Activated CD4-positive, alpha-beta T cell treated with anti-CD3 and anti-CD28 coated beads, Interleukin-2, amount 10 ng/mL, durations not matched to agents 24 days and 14 days (primary cell): ENCODE measurements at regions not wholly inside any gene's neighbourhood (a gene's known extent, or its start where the extent isn't known, plus 50 kb on each side); places are given as distances from the start of the nearest gene placed in this dataset.
"Not testable (repeated sequence)": the region's sequence is repeated elsewhere in the genome, so short reads cannot be mapped to it uniquely, and the experiment has no call there.

Experiments used
- DNase-seq: peaks from one replicate; pipeline ENCODE4 v3.0.0; 2022
- H3K27ac Mint-ChIP-seq: one replicate; pipeline ENCODE4 v1.8.0; 2022; ENCODE audit warnings: mild to moderate bottlenecking, mixed read lengths
- H3K27me3 Mint-ChIP-seq: one replicate; pipeline ENCODE4 v1.8.0; 2022; ENCODE audit warnings: mixed read lengths
- H3K36me3 Mint-ChIP-seq: one replicate; pipeline ENCODE4 v1.8.0; 2022; ENCODE audit warnings: low read depth, mild to moderate bottlenecking, mixed read lengths
- H3K4me1 Mint-ChIP-seq: one replicate; pipeline ENCODE4 v1.8.0; 2021; ENCODE audit warnings: mixed read lengths
- H3K4me3 Mint-ChIP-seq: one replicate; pipeline ENCODE4 v1.8.0; 2022; ENCODE audit warnings: mild to moderate bottlenecking, moderate library complexity, mixed read lengths
- H3K9me3 Mint-ChIP-seq: one replicate; pipeline ENCODE4 v1.8.0; 2021; ENCODE audit warnings: mixed read lengths
- intact Hi-C: fragments of 100-400 bp; cut with micrococcal nuclease; formaldehyde crosslinking; loops from one replicate; pipeline ENCODE4 v1.15.1; 2023

DNA sequence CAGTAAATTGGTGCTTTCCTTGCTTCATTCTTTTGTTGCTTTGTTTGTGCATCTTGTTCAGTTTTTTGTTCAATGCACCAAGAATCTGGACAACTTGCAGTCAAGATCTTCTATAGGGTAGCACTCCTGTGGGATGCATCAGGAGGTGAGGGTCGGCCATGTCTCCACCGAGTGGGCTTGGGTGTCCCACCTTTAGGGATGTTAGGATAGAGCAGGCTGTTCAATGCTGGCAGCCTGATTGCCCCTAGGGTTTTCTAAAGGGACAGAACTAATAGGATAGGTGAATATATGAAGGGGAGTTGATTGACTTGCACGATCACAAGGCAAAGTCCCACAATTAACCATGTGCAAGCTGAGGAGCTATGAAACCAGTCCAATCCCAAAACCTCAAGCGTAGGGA lies 109.9 kb downstream of the GLRX3 start:
- Mint-ChIP-seq H3K36me3 (no peaks in the 10 kb centered on the region), H3K27ac (no peak overlapping the region), H3K9me3 (peaks cover 7% of the 10 kb centered on the region), H3K27me3 (peaks cover 9% of the 10 kb centered on the region), H3K4me3 (no peak overlapping the region), H3K4me1 (peaks cover 2% of the 10 kb centered on the region)
- intact Hi-C loops: no loop called here
- no peak for DNase-seq

DNA sequence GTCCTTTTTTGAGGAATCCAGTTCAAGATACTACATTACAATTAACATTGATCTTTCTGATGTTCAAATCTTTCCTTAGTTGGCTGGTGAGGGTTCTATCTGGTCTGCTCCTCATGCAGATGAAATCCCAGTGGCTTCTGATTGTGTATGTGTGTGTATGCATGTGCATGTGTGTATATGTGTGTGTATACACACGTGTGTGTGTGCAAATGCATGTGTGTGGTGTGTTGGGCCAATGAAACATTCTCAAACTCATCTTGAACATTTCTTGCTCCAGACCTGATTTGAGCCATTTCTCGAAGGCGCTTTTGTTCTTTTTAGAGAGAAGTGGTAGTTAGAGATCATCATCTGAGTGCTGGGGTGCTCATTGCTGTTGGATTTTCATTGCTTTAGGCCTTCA lies 113.9 kb downstream of the GLRX3 start:
- Mint-ChIP-seq H3K4me3 (no peak overlapping the region), H3K27ac (no peak overlapping the region), H3K27me3 (no peaks in the 10 kb centered on the region), H3K36me3 (no peaks in the 10 kb centered on the region), H3K9me3 (peaks cover 3% of the 10 kb centered on the region), H3K4me1 (no peaks in the 10 kb centered on the region)
- intact Hi-C loops: no loop called here
- DNase-seq: no peak

DNA sequence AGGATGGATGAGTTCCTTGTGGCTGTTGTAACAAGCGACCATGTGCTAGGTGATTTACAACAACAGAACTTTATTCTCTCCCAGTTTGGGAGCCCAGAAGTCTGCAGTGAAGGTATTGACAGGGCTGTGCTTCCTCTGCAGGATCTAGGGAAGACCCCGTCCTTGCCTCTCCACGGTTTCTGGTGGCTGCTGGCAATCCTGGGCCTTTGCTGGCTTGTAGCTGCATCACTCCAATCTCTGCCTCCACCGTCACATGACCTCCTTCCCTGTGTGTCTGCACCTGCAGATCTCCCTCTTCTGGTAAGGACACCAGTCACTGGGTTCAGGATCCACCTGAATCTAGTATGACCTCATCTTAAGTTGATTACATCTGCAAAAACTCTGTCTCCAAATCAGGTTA lies 115.6 kb downstream of the GLRX3 start:
- Mint-ChIP-seq H3K36me3 (no peaks in the 10 kb centered on the region), H3K9me3 (no peaks in the 10 kb centered on the region), H3K4me1 (no peaks in the 10 kb centered on the region), H3K27ac (no peak overlapping the region), H3K4me3 (no peak overlapping the region), H3K27me3 (no peaks in the 10 kb centered on the region)
- no peak for DNase-seq
- intact Hi-C loops: no loop called here

DNA sequence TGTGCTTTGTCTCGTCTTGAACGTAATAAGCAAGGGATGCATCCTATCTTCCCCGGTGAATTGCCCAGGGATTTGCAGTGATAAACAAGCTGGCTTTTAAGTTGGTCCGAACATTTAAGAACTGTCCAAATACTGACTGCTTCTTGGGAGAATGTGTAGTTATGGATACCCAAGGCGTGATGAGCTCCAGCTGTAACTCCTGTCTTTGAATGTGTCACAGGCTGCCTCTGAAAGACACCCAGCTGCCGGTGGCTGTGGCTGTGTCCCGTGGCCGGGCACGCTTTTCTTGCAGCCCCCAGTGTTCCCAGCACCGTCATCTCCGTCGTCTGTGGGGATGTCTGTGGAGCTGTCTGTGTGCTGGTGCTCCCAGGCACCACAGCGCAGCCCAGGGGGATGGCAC lies 118.1 kb downstream of the GLRX3 start:
- no peak for DNase-seq
- intact Hi-C loops: no loop called here
- H3K27me3 Mint-ChIP-seq: no peaks in the 10 kb centered on the region
- no peaks in the 10 kb centered on the region for H3K9me3 Mint-ChIP-seq
- H3K36me3 Mint-ChIP-seq: no peaks in the 10 kb centered on the region
- H3K27ac Mint-ChIP-seq: no peak overlapping the region
- no peaks in the 10 kb centered on the region for H3K4me1 Mint-ChIP-seq
- H3K4me3 Mint-ChIP-seq: no peak overlapping the region

DNA sequence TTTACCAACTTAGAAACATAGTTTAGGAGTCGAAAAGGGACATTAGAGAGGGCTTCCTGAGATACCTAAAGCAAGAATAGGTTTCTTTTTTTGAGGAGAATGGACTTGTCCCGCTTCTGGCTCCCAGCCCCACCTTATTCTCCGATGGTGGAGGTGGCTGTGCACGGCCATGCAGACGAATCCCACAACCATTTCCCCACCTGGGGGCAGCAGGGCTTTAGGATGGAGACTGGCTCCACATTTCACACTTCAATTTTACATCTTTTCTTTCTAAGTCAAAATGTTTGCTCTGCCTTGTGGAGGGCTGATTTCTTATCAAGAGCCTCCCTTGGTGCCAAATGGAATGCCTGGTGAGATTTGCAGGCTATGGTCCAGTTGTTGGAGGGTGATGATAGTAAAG lies 118.5 kb downstream of the GLRX3 start:
- no peaks in the 10 kb centered on the region for H3K36me3 Mint-ChIP-seq
- H3K9me3 Mint-ChIP-seq: no peaks in the 10 kb centered on the region

DNA sequence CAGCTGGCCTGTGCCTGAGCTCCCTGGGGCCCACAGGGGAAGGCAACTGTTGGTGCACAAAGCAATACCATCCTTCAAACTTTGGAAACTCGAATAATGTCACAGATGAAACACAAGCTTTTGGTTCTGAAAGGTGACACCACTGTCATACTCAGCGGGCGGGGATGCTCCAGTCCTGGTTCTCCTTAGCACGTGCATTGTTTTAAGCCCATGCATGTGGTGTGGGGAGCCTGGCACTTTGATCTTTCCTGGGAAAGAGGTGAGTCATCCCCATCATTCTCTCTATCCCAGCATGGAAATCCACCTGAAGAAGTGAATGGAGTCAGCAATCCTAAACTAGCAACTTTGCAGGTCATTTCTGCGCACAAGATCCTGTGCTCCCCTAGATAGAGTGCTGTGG lies 119.6 kb downstream of the GLRX3 start:
- no peak overlapping the region for H3K4me3 Mint-ChIP-seq
- intact Hi-C loops: no loop called here

More for the DNA sequence above, 118.5 kb downstream of the GLRX3 start:
- intact Hi-C loops: no loop called here
- no peak for DNase-seq
- Mint-ChIP-seq H3K27me3 (no peaks in the 10 kb centered on the region), H3K4me1 (no peaks in the 10 kb centered on the region), H3K27ac (no peak overlapping the region), H3K4me3 (no peak overlapping the region)

DNA sequence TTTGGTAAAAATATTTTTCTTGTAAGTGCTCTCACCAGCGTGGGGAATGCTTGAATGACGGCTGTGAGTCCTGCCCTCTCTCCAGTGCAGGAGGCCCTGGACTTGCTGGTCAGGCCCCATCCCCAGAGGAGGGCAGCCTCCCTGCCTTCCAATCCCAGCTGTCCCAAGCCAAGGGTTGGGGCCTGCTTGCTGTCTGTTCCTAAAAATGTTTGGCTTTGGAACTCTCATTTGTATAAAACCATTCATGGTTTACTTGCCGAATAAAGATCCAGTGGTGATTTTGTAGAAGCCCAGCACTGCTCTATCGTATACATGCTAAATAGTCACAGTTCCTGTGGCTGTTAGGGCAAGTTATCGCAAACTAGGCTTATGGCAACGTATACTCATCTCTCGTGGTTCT lies 121.7 kb downstream of the GLRX3 start:
- H3K9me3 Mint-ChIP-seq: no peaks in the 10 kb centered on the region
- no peak overlapping the region for H3K27ac Mint-ChIP-seq
- H3K4me1 Mint-ChIP-seq: no peaks in the 10 kb centered on the region
- no peaks in the 10 kb centered on the region for H3K27me3 Mint-ChIP-seq
- H3K36me3 Mint-ChIP-seq: no peaks in the 10 kb centered on the region
- H3K4me3 Mint-ChIP-seq: no peak overlapping the region
- intact Hi-C loops: no loop called here
- DNase-seq: no peak

More for the DNA sequence above, 119.6 kb downstream of the GLRX3 start:
- Mint-ChIP-seq H3K9me3 (no peaks in the 10 kb centered on the region), H3K27ac (no peak overlapping the region), H3K27me3 (no peaks in the 10 kb centered on the region), H3K4me1 (no peaks in the 10 kb centered on the region), H3K36me3 (no peaks in the 10 kb centered on the region)
- no peak for DNase-seq

DNA sequence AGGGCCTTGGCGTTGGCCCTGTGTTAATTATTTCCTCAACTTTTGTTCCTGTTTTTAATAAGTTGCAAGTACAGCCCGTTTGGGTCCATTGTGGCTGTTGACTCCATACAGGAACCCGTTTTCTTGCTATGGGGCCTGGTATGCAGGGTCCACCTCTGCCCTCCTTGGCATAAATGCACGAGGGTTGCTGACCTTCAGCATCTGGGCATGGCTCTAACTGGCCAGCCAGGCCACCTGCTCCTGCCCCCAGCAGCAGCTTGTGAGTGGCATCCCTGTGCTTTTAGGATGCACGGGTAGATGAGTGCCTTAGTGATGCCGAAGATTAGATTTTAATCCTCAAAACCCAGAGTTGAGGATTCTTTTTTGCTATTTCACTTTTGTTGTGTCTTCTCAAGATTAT lies 123.2 kb downstream of the GLRX3 start:
- DNase-seq: no peak
- no peak overlapping the region for H3K4me3 Mint-ChIP-seq
- no peaks in the 10 kb centered on the region for H3K36me3 Mint-ChIP-seq
- H3K4me1 Mint-ChIP-seq: no peaks in the 10 kb centered on the region
- H3K27ac Mint-ChIP-seq: no peak overlapping the region
- intact Hi-C loops: no loop called here
- H3K9me3 Mint-ChIP-seq: no peaks in the 10 kb centered on the region
- no peaks in the 10 kb centered on the region for H3K27me3 Mint-ChIP-seq

DNA sequence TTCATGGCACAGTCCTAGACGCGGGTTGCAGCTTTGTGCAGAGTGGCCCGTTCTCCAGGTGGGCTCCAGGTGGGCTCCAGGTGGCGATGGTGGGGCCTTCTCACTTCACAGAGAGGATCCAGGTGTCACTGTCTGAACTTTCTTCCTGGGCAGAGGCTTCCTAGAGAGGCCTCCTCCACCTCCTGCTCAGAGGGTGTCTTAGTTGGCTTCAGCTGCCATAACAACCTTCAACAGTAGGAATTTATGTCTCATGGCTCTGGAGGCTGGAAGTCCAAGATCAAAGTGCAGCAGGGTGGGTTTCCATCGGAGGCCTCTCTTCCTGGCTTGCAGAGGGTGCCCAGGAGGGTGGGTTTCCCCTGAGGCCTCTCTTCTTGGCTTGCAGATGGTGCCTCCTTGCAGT lies 125.1 kb downstream of the GLRX3 start:
- intact Hi-C loops: no loop called here

DNA sequence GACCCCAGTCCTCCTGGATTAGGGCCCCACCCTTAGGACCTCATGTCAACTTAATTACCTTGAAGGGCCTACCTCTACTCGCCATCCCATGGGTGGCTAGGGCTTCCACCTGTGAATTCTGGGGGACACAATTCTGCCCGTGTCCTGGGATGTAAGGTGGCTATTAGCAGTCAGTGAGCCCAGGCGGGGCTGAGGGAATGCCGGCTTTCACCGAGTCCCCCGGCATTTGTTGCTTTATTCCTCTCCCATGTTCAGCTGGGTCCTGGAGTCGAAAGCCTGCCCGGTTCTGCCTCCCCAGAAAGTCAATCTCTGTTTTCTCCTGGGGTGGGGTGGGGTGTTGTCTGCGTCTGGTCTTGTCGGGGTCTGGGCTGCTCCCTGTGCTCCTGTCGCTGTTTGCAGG lies 125.6 kb downstream of the GLRX3 start:
- Mint-ChIP-seq H3K27ac (no peak overlapping the region), H3K9me3 (no peaks in the 10 kb centered on the region), H3K4me1 (no peaks in the 10 kb centered on the region), H3K27me3 (no peaks in the 10 kb centered on the region), H3K36me3 (no peaks in the 10 kb centered on the region), H3K4me3 (no peak overlapping the region)
- intact Hi-C loops: no loop called here
- DNase-seq: no peak

More for the DNA sequence above, 125.1 kb downstream of the GLRX3 start:
- DNase-seq: no peak
- Mint-ChIP-seq H3K27me3 (no peaks in the 10 kb centered on the region), H3K4me3 (no peak overlapping the region), H3K9me3 (no peaks in the 10 kb centered on the region), H3K4me1 (no peaks in the 10 kb centered on the region), H3K27ac (no peak overlapping the region), H3K36me3 (no peaks in the 10 kb centered on the region)

DNA sequence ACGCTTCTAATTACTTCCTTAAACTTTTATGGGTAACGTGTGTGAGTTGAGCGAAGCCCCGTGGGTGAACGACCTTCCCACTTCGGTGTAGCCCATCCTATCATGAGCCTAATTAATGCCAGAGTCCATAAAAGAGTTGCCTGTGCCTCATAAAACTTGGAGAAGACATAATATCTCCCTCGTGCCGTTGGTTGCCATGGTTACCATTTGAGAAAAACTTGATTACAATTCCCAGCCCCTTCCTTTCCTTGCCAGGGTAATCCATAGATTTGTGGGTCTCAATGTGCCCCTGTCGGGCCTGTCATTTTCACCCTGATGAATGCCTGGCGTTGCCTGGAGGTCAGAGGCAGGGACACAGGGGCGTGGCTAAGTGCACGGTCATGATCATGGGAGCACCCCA lies 127.1 kb downstream of the GLRX3 start:
- Mint-ChIP-seq H3K9me3 (no peaks in the 10 kb centered on the region), H3K27ac (no peak overlapping the region), H3K4me1 (no peaks in the 10 kb centered on the region), H3K36me3 (no peaks in the 10 kb centered on the region), H3K27me3 (no peaks in the 10 kb centered on the region), H3K4me3 (no peak overlapping the region)
- no peak for DNase-seq
- intact Hi-C loops: no loop called here

DNA sequence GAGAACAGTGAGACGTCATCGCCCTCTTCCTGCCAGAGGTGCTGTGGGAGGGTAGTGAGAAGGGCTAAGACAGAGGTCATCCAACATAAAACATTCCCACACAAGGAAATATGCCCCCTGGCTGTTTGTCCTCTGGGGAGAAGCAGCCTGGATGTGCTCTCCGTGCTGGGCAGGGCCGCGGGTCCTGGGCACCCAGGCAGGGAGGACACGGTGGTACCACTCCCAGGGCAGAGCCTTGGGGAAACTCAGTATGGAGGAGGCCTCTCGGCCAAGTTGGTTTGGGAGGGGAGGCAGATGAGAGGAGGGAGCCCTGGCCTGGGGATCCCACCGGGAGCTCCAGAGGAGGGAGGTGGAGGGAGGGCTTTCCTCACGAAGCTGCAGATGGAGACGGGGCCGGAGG lies 129.4 kb downstream of the GLRX3 start:
- intact Hi-C loops: no loop called here
- H3K9me3 Mint-ChIP-seq: no peaks in the 10 kb centered on the region
- no peaks in the 10 kb centered on the region for H3K27me3 Mint-ChIP-seq
- no peaks in the 10 kb centered on the region for H3K36me3 Mint-ChIP-seq
- DNase-seq: no peak
- H3K27ac Mint-ChIP-seq: no peak overlapping the region
- H3K4me1 Mint-ChIP-seq: no peaks in the 10 kb centered on the region
- no peak overlapping the region for H3K4me3 Mint-ChIP-seq

DNA sequence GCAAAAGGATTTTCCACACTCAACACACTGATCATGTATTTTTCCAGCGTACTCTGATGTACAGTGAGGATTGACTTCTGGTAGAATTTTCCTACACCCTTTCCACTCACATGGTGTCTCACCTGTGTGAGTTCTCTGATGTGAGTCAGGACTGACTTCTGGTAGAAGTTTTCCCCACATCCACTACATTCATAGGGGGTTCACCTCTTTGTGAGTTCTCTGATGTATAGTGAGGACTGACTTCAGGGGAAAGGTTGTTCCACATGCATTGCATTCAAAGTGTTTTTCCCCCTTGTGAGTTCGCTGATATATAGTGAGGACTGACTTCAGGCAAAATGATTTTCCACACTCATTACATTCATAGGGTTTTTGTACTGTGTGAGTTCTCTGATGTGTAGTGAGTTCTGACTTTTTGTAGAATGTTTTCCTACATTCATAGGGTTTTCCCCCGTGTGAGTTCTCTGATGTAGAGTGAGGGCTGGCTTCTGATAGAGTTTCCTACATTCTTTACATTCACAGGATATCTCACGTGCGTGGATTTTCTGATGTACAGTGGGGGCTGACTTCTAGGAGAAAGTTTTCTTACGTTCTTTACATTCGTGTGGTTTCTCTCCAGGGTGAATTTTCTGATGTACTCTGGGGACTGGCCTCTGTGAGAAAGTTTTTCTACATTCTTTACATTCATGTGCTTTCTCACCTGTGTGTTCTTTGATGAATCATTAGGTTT lies 146.5 kb downstream of the GLRX3 start:
- intact Hi-C loops: no loop called here
- H3K27me3 Mint-ChIP-seq: no peaks in the 10 kb centered on the region
- H3K4me1 Mint-ChIP-seq: no peaks in the 10 kb centered on the region
- H3K36me3 Mint-ChIP-seq: peaks cover 2% of the 10 kb centered on the region
- H3K9me3 Mint-ChIP-seq: peaks cover 35% of the 10 kb centered on the region
- no peak for DNase-seq
- H3K27ac Mint-ChIP-seq: no peak overlapping the region
- no peak overlapping the region for H3K4me3 Mint-ChIP-seq

DNA sequence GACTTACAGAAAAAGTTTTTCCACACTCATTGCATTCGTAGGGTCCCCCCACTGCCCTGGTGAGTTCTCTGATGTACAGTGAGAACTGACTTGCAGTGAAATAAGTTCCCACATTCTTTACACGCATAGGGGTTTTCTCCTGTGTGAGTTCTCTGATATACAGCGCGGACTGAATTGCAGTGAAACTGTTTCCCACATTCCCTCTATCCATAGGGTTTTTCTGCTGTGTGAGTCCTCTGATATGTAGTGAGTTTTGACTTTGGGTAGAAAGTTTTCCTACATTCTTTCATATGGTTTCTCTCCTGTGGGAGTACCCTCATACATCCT lies 147.0 kb downstream of the GLRX3 start:
- Mint-ChIP-seq H3K4me3 (no peak overlapping the region), H3K27me3 (no peaks in the 10 kb centered on the region), H3K4me1 (no peaks in the 10 kb centered on the region), H3K9me3 (peaks cover 38% of the 10 kb centered on the region), H3K36me3 (peaks cover 2% of the 10 kb centered on the region), H3K27ac (no peak overlapping the region)
- DNase-seq: no peak
- intact Hi-C loops: no loop called here

DNA sequence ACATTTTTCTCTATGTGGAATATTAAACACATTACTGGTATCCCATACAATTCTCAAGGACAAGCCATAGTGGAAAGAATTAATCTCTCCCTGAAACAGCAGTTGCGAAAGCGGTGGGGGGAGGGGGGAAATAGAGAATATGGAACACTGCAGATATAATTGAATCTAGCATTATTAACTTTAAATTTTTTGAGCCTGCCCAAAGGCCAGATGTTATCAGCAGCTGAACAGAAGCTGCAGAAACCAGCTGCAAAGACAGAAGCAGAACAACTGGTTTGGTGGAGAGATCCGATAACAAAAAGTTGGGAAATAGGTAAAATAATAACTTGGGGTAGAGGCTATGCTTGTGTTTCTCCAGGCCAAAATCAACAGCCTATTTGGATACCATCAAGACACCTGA lies 159.6 kb downstream of the GLRX3 start:
- H3K27me3 Mint-ChIP-seq, intact Hi-C loops, H3K4me3 Mint-ChIP-seq, H3K27ac Mint-ChIP-seq, H3K36me3 Mint-ChIP-seq, H3K4me1 Mint-ChIP-seq, DNase-seq: not testable (repeated sequence)
- peaks cover 26% of the 10 kb centered on the region for H3K9me3 Mint-ChIP-seq
